HG02759 (cell line): ENCODE measurements at regions not wholly inside any gene's neighbourhood (a gene's known extent, or its start where the extent isn't known, plus 50 kb on each side); places are given as distances from the start of the nearest gene placed in this dataset.

Experiments used
- ATAC-seq: cut with Tn5 transposase; IDR thresholded peaks from one replicate; pipeline ENCODE4 v1.9.1; 2021; ENCODE audit warnings: mild to moderate bottlenecking, moderate library complexity; ENCODE audit not compliant: unreplicated experiment

DNA sequence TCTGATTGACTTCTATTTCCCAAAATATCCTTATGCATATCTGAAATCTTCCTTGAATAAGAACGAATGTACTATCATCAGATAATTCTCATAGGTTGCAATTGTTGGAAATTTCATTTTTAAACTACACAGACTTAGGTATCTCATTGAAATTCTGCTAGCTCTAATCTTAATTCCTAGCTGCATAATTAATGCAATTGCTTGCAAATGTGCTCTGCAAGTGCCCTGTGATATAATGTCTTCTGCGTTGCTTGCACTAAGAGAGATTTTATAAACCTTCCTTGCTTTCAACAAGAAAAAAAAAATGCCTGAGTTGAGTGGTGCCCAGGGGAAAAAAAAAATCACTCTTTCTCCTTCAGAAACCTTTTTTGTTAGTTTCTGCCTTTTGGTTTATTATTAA lies 354.9 kb downstream of the TFAP2A start:
- no peak for ATAC-seq

DNA sequence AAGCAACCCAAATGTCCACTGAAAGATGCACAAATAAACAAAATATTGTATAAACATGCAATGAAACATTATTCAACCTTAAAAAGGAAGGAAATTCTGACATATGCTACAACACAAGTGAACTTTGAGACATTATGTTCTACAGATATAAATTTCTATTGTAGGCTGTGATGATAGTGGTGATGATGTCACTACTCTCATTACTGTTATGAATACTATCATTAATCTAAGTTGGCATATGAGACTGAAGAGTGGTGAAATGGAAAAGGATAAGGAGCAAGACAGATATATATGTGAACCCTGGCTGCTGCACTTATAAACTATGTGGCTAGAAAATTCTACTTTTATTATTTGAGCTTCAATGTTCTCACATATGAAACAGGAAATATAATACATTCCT lies 360.2 kb downstream of the TFAP2A start:
- no peak for ATAC-seq

DNA sequence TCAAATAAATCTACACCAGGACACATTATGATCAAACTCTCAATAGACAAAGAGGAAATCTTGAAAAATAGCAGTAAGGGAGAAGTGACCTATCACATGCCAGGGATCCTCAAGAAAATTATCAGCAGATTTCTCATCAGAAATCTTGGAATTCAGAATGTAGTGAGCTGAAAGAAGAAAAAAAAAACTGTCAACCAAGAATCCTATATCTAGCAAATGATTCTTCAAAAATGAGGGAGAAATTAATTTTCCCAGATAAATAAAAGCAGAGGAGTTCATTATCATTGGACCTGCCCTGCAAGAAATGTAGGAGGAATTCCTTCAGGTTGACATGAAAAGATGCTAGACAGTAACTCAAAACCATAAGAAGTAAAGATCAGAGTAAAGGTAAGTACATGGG lies 363.6 kb downstream of the TFAP2A start:
- ATAC-seq: no peak

DNA sequence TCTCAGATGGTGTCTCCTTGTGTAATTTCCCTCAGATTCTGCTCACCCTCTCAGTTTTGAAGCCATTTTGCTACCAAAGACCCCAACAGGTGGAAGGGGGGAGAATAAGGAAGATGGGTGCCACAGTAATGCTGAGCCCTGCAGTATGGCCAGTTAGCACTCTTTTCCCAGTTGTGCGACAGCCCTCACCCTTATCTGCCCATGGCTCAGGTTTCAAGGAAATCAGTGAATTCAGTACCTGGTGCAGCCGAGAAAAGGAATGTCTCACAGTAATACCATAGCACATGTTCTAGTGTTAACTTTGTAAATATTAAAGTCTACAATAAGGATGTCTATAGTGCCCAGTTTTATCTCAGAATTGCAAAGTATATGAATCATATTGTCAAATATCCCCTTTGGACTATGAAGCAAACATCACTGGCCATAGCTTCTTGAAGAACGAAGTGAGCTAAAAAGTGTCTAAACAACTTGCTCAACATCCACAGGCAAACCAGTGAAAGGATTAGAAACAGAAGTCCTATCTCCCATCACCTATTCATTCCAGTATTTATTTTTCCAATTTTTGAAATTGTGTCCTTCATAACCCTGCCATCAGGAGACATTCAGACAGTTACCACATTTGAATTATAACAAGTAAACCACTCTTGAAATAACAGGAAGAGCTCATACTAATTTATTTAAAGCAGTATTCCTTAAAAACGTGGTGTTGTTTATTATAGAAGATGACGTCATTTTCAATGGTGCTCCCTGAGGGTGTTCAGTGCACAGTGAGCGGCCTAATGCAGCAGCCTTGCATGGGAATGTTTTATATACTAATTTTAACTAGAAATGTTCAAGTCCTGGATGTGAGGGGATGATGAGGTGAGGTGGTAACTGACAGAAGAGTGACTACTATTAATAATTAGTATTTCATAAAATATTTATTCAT lies 366.2 kb downstream of the TFAP2A start:
- no peak for ATAC-seq

DNA sequence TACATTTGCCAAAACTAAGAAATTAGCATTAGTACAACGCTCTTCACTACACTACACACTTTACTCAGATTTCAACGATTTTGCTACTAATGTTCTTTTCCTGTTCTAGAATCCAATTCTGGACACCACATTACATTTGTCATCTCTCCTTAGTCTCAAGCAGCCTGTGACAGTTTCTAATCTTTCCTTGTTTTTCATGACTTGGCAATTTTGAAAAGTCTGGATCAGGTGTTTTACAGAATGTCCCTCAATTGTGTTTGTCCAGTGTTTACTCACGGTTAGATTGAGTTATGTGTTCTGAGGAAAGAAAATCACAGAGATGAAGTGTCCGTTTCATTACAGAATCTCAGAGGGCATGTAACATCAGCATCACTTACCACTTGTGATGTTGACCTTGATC lies 372.6 kb downstream of the TFAP2A start:
- no peak for ATAC-seq

DNA sequence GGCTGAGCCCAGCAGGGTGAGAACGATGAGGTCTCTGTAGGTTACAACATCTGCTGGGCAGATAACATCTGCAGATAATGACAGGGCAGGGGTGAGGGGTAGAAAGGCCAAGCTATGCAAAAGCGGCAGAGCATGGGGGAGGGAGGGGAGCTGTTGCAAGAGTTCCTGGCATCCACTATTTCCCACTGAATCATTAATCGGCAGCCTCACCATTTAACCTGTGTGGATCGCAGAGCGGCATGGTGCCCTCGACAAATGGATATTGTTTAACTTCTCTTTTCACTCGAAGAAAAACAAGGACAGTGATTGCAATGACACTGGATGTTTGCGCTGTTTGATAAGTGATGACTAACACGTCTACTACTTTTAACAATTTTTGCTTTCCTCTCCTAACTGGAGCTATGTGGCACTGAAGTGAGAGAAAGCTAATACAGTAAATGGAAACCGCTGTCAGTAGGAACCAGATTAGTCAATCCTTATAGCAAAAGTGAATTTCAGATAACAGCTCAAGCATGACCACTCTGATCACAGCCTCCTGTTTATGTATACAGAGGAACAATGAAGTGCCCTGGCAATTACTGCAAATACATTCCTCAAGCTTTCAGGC lies 381.5 kb downstream of the TFAP2A start:
- no peak for ATAC-seq

DNA sequence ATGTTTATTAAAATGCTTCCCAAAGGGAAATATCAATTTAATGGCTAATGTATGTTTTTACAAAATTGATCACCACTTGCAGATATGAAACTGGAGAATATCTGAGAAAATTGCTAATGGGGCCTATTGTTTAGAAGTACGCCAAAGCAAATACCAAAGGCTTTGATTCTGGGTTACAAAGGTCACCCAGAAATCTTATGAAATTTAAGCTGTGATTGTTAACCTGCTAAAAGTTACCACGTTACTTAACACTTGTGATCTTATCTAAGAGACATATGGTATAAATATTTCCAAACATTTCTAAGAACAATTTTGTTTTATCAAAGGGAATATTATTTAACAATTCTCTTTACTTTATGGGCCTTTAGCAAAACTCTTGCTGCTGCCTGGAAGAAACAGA lies 383.3 kb downstream of the TFAP2A start:
- ATAC-seq: no peak

DNA sequence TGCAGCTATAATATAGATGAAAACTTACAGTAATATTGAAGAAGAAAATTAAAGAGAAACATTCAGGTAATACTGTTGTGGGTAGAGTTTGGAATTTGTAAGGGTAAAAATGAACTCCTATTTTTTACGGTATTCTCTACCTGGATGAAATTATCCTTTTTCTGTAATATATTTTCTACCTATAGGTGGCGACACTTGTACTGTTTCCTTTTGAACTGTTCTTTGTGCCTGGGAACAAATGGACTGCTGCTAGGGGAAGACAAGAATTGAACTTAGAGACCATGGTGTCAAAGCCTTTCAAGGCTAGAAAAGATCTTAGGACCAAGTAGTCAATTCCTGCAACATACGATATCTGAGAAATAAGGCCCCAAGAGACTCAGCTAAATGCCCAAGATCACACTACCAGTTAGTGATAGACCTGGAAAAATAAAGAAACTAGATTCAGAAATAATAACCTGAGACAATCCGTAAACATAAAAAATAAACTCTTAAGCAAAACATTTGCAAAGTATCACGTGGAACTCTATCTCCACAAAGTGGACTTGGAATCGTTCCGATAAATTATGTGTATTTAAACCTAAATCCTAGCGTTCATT lies 383.8 kb downstream of the TFAP2A start:
- peak; percentile 62 for ATAC-seq

DNA sequence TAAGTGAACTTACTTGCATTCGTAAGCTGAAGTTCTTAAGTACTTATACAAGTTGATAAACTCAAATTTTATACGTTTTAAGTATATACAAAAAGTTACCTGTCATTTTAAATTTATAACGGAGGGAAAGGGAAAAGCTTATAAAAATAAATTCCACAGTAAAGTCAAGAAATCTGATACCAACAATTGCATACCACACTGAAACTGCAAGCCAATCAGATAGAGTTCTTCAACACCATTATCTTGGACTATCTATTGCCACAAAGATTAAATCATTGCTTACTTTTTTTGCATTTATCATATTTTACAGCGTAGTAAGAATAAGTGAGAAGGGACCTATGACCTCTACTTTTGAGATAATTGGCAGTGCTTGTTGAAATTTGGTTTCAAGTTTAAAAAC lies 386.7 kb downstream of the TFAP2A start:
- ATAC-seq: no peak

DNA sequence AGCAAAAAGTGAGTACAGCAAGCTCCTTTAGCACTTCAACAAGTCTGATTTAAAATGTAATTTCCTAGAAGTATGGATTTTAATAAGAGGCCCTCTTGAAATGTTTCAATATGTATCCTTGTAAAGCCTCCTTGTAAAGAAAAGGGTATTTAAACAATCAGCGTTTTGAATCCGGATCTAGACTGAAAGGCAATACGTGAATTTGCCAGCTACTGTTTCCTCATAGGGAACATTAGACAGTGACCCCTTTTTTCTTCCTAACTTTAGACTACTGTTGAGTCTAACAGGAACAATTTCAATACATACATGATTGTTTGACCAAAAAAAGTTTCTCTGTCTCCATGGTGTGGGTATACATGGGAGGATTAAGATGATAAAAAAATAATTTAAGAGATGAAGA lies 395.0 kb downstream of the TFAP2A start:
- ATAC-seq: no peak

DNA sequence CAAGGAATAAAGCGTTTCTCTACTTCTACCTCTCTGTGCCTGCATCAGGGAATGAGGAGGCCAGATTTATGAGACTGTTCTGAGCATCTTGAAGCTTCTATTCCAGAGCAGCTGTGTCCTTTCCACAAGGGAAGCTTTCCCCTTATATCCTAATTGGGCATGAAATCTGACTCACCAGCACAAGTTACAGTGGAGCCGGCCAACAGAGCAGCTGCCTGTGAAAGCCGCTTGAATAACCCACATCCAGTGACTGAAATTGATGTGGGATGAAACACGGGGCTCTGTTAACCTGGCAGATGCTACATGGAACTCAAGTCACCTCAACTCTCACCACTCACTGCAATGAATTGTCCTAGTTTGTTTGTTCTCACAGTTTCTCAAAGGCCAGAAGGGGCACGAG lies 400.3 kb downstream of the TFAP2A start:
- no peak for ATAC-seq

DNA sequence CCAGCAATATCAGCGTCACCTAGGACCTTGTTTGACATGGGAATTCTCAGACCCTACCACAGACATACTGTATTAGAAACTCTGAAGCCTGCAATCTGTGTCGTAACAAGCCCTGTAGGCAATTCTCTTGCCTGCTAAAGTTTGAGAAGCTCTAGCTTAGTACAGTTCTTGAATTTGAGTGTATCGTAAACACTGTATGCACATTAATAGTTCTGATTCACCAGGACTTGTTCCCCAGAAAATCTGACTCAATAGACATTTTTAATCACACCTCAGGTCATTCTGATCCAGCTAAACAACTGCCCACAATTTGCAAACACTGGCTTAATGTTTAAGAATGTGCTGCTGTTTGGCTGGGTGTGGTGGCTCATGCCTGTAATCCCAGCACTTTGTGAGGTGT lies 414.3 kb downstream of the TFAP2A start:
- no peak for ATAC-seq

DNA sequence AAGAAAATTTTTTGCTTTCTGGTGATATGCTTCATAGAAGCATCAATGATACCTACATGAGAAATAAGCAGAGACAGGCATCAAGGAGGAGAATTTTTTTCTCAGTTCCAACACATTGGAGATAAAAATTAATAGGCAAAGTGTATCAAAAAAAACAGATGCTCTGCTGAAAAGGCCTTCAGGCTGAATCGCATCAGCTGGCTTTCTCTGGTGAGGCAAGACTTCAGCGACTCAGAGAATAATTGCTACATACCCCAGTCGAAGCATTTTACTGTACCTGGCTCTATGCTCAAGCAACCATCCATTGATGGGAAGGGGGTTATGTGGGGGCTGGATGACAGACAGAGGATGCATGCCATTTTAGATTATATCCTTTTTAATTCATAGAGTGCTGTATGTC lies 415.1 kb downstream of the TFAP2A start:
- no peak for ATAC-seq

DNA sequence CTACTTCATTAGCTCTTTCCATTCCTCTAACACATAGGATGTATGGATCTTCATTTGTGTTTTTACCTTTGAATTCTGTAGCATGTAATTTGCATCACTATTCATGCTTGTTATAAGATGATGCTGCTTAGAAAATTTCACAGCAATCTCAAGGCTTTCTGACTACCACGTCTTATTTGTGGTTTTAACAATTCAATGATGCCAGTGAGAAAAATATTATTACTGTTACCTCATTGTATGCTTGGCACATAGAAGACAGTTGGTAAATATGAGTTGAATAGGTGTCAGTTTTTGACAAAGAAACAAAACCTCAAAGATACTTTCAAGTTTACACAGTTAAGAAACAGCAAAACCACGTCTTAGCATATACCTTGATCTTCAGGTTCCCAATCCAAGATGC lies 428.6 kb downstream of the TFAP2A start:
- no peak for ATAC-seq

DNA sequence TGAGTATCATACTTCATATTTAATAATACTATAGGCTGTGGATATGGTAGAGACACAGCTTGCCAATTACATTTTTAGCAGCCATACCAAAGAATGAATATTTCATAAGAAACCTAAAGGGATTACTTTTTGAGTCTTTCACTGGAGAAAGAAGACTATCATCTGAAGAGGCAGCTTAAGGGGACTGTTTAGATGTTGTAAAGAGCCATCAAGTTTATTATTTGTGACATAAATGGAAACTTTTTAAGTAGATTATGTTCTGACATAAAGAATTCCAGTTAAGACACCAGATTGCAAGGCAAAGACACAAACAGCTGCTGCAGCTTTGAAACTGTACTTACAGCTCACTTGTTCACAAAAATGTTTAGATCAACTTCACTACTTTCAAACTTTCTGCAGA lies 429.4 kb downstream of the TFAP2A start:
- no peak for ATAC-seq

DNA sequence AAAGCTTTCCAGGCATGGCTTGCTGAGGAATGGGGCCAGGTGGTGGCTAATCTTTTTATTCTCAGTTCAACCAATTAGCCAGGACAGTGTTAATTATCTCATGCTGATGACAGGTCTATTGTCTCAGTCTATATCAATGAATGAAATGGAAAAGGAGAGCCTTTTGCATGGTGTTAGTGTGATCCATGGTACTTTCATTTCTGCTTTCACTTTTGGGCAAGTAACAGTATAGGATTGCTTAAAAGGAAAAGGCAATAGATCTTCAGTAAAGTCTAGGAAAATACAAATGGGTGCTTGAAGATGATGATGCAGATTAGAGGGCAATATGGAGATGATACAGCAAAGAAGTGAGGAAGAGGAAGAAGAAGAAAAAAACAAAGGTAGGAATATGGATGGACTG lies 430.3 kb downstream of the TFAP2A start:
- no peak for ATAC-seq

DNA sequence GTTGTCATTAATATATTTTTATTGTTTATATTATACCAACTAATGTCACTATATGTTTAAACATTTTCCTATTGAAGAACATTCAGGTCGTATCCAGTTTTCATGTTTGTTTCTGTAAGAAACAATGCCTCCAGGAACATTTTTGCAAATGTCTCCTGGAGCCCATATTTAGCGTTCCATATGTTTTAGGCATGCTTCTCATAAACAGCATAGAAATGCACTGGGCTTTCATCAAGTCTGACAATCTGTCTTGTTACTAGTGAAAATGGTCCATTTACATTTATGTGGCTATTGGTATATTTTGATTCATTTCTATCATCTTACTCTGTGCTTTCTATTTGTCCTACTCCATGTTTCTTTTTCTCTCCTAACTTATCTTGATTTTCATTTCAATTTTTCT lies 431.7 kb downstream of the TFAP2A start:
- no peak for ATAC-seq

DNA sequence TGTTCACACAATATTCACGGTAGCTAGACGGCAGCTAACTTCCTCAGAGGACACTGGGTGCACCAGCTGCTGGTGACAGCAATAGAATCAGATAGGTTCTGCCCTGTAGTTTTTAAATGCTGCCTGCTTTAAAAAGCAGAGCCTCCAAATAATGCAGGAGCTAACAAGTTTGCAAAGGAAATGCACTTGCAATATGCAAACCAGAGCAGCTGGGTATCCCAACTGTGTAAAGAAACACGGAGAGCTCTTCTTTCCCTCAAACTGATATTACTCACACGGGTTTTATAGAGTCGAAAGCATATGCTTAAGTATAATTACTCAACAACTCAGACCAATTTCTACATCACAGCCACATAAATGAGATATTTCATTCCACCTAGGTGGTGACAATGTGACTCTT lies 432.7 kb downstream of the TFAP2A start:
- ATAC-seq: no peak

DNA sequence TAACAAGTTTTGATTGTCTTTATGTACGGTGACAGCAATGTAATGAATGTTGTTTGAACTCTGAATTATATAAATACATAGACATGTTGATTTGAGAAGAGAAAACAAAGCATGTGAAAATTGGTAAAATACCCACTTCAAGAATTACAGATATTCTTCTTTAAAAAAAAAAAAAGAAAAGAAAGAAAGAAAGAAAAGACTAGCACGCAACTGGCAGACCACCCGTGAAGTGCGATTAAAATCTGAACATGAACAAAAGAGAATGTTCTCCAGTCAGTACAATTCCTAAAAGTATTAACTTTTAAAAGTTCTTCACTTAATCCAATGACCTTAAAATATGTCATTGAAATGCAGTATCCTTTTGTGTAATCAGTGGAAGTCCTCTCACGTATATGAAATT lies 434.9 kb downstream of the TFAP2A start:
- ATAC-seq: no peak

DNA sequence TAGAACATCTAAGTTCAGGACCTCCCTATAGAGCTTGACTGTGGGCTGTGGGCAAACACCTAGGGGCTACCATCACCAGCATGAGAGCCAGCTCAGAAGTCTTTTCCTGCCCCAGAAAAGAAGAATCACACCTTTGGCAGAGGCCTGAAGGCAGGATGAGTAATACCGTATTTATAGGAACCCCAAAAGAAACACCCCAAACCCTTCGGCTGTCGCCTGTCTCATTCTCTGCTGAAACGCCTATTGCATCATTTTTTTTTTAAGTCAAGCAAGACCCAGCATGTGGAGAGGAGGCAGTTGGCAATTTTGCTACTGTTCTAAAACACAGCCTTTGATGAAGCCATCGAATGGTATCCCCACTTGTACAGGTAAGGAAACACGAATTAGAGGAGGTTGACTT lies 436.4 kb downstream of the TFAP2A start:
- no peak for ATAC-seq

DNA sequence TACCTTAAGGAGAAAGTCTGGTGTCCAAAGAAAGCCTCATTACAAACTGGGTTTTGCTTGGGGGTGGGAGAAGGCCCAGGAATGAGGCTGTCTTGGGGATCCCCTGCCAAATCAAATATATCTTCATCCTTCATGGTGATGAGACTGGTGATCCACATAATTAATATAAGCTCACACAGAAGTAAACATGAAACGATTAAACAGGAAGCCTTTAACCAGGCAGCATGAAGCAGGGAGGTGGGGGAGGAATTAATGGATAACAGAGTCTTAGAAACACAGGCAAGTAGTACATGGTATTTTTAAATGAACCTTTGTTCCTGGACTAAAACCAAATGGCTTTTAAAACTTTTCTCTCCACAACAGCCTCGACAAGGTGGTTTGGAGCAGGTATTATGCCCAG lies 437.5 kb downstream of the TFAP2A start:
- ATAC-seq: no peak

DNA sequence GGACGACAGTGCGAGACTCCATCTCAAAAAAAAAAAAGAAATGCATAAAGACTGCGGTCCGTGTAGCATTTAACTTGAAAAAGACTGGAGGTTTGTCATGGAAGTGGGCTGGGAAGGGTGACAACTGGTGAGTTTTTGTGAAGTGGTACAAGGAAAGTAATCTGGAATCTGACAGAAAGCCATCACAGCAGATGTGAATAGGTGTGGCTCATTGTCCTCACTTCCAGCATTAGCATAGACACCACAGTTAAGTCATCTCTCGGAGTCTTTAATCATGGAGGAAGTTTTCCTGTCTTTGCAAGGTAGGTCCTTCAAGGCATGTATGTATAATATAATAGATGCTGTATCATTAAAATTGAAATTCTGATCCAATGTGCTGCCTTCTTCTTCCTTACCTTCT lies 453.2 kb downstream of the TFAP2A start:
- ATAC-seq: no peak
